ENCODE measurements at regions not wholly inside any gene's neighbourhood (a gene's known extent, or its start where the extent isn't known, plus 50 kb on each side); places are given as distances from the start of the nearest gene placed in this dataset.

- TF ChIP-seq, protein P1, sequence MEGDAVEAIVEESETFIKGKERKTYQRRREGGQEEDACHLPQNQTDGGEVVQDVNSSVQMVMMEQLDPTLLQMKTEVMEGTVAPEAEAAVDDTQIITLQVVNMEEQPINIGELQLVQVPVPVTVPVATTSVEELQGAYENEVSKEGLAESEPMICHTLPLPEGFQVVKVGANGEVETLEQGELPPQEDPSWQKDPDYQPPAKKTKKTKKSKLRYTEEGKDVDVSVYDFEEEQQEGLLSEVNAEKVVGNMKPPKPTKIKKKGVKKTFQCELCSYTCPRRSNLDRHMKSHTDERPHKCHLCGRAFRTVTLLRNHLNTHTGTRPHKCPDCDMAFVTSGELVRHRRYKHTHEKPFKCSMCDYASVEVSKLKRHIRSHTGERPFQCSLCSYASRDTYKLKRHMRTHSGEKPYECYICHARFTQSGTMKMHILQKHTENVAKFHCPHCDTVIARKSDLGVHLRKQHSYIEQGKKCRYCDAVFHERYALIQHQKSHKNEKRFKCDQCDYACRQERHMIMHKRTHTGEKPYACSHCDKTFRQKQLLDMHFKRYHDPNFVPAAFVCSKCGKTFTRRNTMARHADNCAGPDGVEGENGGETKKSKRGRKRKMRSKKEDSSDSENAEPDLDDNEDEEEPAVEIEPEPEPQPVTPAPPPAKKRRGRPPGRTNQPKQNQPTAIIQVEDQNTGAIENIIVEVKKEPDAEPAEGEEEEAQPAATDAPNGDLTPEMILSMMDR (IDR thresholded peaks at IDR 0.05) = no peak
- TF ChIP-seq POLR2AphosphoS5 (IDR thresholded peaks at IDR 0.05; ENCODE audit: low read depth, low read length) = no peak
- TF ChIP-seq, protein P2, sequence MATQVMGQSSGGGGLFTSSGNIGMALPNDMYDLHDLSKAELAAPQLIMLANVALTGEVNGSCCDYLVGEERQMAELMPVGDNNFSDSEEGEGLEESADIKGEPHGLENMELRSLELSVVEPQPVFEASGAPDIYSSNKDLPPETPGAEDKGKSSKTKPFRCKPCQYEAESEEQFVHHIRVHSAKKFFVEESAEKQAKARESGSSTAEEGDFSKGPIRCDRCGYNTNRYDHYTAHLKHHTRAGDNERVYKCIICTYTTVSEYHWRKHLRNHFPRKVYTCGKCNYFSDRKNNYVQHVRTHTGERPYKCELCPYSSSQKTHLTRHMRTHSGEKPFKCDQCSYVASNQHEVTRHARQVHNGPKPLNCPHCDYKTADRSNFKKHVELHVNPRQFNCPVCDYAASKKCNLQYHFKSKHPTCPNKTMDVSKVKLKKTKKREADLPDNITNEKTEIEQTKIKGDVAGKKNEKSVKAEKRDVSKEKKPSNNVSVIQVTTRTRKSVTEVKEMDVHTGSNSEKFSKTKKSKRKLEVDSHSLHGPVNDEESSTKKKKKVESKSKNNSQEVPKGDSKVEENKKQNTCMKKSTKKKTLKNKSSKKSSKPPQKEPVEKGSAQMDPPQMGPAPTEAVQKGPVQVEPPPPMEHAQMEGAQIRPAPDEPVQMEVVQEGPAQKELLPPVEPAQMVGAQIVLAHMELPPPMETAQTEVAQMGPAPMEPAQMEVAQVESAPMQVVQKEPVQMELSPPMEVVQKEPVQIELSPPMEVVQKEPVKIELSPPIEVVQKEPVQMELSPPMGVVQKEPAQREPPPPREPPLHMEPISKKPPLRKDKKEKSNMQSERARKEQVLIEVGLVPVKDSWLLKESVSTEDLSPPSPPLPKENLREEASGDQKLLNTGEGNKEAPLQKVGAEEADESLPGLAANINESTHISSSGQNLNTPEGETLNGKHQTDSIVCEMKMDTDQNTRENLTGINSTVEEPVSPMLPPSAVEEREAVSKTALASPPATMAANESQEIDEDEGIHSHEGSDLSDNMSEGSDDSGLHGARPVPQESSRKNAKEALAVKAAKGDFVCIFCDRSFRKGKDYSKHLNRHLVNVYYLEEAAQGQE (IDR thresholded peaks at IDR 0.05; ENCODE audit: insufficient read depth in 1 of 2, low read depth in 2 of 2, low read length in 1 of 2) = no peak
These were observed 244.0 kb upstream of the KLF6 start for GRCh38 chr10:4028854-4029583.

All from Panc1 (cell line).